ENCODE measurements at regions not wholly inside any gene's neighbourhood (a gene's known extent, or its start where the extent isn't known, plus 50 kb on each side); places are given as distances from the start of the nearest gene placed in this dataset.
"Not testable (repeated sequence)": the region's sequence is repeated elsewhere in the genome, so short reads cannot be mapped to it uniquely, and the experiment has no call there.

- TF ChIP-seq, protein P1, sequence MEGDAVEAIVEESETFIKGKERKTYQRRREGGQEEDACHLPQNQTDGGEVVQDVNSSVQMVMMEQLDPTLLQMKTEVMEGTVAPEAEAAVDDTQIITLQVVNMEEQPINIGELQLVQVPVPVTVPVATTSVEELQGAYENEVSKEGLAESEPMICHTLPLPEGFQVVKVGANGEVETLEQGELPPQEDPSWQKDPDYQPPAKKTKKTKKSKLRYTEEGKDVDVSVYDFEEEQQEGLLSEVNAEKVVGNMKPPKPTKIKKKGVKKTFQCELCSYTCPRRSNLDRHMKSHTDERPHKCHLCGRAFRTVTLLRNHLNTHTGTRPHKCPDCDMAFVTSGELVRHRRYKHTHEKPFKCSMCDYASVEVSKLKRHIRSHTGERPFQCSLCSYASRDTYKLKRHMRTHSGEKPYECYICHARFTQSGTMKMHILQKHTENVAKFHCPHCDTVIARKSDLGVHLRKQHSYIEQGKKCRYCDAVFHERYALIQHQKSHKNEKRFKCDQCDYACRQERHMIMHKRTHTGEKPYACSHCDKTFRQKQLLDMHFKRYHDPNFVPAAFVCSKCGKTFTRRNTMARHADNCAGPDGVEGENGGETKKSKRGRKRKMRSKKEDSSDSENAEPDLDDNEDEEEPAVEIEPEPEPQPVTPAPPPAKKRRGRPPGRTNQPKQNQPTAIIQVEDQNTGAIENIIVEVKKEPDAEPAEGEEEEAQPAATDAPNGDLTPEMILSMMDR (IDR thresholded peaks at IDR 0.05; ENCODE audit: low read depth, low read length), result no peak
- no peak for DNase-seq (ENCODE audit: low read depth in 2 of 2)
- no peak overlapping the region for H3K4me3 ChIP-seq (replicated peaks in 1 of 2; ENCODE audit: low read depth in 2 of 2, low read length in 2 of 2)
These were observed 374.5 kb downstream of the KCNRG start for GRCh38 chr13:50389726-50390125.

GRCh38 chr13:50390503-50391248 lies 375.4 kb downstream of the KCNRG start:
- DNase-seq (ENCODE audit: low read depth in 2 of 2), result no peak
- TF ChIP-seq, protein P1 (IDR thresholded peaks at IDR 0.05; ENCODE audit: low read depth, low read length), result no peak
- no peak overlapping the region for H3K4me3 ChIP-seq (replicated peaks in 1 of 2; ENCODE audit: low read depth in 2 of 2, low read length in 2 of 2)

DNA sequence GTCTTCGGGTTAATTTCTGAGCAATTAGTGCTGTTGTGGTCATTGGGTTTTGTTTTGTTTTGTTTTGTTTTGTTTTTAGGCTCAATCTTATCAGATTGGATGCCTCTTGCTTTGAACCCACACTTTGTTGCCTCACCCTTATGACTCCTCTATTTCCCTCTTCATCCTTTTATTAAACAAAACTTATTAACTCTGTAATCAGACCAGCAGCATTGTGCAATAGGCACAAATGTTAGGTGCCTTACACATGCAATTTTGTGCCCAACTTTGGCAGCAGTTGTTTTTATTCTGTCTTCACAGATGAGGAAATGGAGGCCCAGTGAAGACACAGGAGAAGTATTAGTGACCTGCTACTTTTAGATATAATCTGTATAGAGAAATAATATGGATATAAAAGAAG lies 377.7 kb downstream of the KCNRG start:
- DNase-seq (ENCODE audit: low read depth in 2 of 2), result no peak
- TF ChIP-seq, protein P1 (IDR thresholded peaks at IDR 0.05; ENCODE audit: low read depth, low read length), result no peak
- no peak overlapping the region for H3K4me3 ChIP-seq (replicated peaks in 1 of 2; ENCODE audit: low read depth in 2 of 2, low read length in 2 of 2)

DNA sequence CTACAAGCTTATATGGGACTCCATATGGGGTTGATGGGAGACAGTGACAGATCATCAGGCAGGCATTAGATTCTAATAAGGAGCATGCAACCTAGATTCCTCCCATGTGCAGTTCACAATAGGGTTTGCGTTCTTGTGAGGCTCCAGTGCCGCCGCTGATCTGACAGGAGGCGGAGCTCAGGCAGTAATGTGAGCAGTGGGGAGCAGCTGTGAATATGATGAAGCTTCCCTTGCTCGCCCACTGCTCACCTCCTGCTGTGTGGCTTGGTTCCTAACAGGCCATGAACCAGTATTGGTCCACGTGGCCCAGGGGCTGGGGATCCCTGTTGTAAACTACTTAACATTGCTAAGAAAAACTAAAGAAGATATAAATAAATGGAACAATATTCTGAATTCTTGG lies 378.4 kb downstream of the KCNRG start:
- TF ChIP-seq, protein P1 (IDR thresholded peaks at IDR 0.05; ENCODE audit: low read depth, low read length), result no peak
- no peak overlapping the region for H3K4me3 ChIP-seq (replicated peaks in 1 of 2; ENCODE audit: low read depth in 2 of 2, low read length in 2 of 2)
- DNase-seq (ENCODE audit: low read depth in 2 of 2), result peak in 1 of 2 donors; percentile 32

GRCh38 chr13:50396001-50396400 lies 380.8 kb downstream of the KCNRG start:
- DNase-seq (ENCODE audit: low read depth in 2 of 2), result no peak
- TF ChIP-seq, protein P1 (IDR thresholded peaks at IDR 0.05; ENCODE audit: low read depth, low read length), result no peak
- H3K4me3 ChIP-seq (replicated peaks in 1 of 2; ENCODE audit: low read depth in 2 of 2, low read length in 2 of 2), result no peak overlapping the region

DNA sequence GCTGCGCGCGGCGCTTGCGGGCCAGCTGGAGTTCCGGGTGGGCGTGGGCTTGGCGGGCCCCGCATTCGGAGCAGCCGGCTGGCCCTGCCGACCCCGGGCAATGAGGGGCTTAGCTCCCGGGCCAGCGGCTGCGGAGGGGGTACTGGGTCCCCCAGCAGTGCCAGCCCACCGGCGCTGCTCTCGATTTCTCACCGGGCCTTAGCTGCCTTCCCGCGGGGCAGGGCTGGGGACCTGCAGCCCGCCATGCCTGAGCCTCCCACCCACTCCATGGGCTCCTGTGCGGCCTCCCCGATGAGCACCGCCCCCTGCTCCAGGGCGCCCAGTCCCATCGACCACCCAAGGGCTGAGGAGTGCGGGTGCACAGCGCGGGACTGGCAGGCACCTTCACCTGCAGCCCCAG lies 381.4 kb downstream of the KCNRG start:
- H3K4me3 ChIP-seq (replicated peaks in 1 of 2; ENCODE audit: low read depth in 2 of 2, low read length in 2 of 2), result not testable (repeated sequence)

DNA sequence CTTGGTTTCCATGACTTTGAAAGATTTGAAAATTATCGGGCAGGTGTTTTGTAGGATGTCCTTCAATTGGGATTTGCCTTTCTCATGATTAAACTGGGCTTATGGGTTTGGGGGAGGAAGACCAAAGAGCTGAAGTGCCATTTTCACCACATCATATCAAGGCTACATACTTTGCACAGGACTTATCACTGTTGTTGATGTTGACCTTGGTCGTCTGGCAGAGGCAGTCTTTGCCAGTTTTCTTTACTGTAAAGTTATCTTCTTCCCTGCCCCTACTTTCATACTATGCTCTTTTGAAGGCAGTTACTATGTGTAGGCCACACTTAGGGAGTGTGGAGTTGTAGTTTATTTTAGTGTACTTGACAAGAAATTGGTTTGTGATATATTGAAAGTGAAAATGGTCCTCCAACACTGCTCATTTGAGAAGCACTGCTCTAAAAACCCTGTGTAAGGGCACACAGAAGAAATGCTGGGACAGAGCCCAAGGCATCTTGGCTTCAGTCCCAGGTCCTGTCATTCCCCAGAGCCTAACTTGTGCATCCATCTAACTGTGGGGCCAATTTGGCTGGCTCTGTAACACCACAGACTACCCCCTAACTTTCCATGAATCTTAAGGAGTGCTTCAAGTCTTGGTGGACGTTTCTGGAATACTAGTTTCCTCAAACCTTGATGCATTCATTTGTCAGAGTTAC lies 384.9 kb downstream of the KCNRG start:
- TF ChIP-seq, protein P1 (IDR thresholded peaks at IDR 0.05; ENCODE audit: low read depth, low read length), result no peak
- no peak overlapping the region for H3K4me3 ChIP-seq (replicated peaks in 1 of 2; ENCODE audit: low read depth in 2 of 2, low read length in 2 of 2)
- peak in 1 of 2 donors; percentile 69 for DNase-seq (ENCODE audit: low read depth in 2 of 2)

More for the DNA sequence above, 381.4 kb downstream of the KCNRG start:
- not testable (repeated sequence) for DNase-seq (ENCODE audit: low read depth in 2 of 2)
